Hematopoietic multipotent progenitor cell treated with erythropoietin and hydrocortisone succinate and interleukin-3 and kit ligand, for 4 days (in vitro differentiated cells): ENCODE measurements at regions not wholly inside any gene's neighbourhood (a gene's known extent, or its start where the extent isn't known, plus 50 kb on each side); places are given as distances from the start of the nearest gene placed in this dataset.

Experiments
- DNase-seq: peaks from one replicate; pipeline ENCODE4 v3.0.0-alpha.2; 2015

GRCh38 chr1:4146614-4147013 is 246.5 kb upstream of the C1orf174 start:
- DNase-seq: no peak

DNA sequence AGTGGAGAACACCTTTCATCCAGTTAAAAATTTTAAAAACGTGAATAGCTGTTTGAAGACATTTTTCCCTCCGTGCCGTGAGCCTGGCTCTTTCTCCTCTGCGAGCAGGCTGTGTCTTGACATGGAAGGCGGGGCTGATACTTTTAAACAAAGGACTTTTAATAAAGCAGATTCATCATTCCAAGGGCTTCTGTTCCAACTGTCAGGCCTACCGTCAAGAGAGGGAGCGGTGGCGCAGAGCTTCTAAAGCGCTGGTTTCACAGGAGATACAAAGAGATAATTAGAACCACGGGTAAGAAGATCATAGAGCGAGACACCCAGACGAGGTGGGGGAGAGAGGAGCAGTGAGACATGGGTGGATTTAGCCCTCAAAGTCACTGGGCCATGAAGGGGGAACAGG is 247.4 kb upstream of the C1orf174 start:
- DNase-seq: no peak

GRCh38 chr1:4149281-4149680 is 249.2 kb upstream of the C1orf174 start:
- no peak for DNase-seq

- DNase-seq: no peak
Measured at GRCh38 chr1:4149831-4150230, 249.8 kb upstream of the C1orf174 start.

DNA sequence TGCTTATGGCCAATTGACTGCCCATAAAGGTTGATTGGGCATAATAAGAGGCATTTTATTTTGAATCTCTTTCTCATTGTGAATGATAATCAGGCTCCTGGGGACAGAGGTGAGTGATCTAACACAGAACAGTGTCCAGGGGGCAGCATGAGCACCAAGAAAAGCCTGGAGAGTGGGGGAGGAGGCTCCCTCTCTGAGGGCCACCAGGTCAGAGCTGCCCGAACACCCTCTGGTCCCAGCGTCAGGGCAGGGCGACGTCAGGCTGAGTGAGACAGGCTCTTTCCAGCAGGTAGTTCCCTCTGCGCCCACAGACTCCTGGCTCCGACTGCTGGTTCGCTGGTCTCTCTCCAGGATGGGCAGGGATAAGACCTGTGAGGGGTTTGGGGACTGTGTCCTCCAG is 250.2 kb upstream of the C1orf174 start:
- no peak for DNase-seq

DNA sequence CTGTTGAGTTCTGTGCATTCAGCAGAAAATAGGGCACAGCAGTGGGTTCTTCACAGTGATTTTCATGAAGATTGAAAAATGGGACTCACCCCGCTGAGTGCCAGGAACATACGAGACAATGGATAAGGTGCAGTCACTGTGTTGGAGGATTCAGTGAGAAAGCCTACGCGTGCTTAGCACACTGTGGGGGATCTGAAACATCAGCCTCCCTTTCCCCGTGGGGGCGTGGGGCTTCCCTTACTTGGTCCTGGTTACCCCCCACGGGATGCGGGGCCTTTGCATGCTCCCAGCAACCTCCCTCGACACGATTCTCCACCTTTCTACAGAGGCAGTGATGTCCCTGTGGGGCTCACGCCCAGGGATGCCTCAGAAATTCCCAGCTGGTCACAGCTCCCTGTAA is 252.2 kb upstream of the C1orf174 start:
- DNase-seq: no peak

DNA sequence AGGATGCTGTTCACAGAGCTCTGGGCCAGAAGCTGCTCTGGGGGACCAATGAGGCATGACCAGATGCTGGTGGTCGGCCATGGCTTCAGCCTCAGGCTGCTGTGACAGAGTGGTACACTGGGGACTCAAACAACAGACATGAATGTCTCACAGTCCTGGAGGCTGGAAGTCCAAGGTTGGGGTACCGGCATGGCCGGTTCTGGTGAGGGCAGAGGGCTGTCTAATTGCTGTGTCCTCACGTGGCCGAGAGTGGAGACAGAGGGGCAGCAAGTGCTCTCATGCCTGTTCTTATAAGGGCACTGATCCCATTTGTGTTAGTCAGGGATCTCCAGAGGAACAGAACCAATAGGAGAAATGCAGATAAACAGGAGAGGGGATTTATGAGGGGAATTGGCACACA is 253.5 kb upstream of the C1orf174 start:
- no peak for DNase-seq

GRCh38 chr1:4156241-4156973 is 256.3 kb upstream of the C1orf174 start:
- no peak for DNase-seq

- no peak for DNase-seq
Measured at GRCh38 chr1:4160181-4160580, 260.1 kb upstream of the C1orf174 start.

DNA sequence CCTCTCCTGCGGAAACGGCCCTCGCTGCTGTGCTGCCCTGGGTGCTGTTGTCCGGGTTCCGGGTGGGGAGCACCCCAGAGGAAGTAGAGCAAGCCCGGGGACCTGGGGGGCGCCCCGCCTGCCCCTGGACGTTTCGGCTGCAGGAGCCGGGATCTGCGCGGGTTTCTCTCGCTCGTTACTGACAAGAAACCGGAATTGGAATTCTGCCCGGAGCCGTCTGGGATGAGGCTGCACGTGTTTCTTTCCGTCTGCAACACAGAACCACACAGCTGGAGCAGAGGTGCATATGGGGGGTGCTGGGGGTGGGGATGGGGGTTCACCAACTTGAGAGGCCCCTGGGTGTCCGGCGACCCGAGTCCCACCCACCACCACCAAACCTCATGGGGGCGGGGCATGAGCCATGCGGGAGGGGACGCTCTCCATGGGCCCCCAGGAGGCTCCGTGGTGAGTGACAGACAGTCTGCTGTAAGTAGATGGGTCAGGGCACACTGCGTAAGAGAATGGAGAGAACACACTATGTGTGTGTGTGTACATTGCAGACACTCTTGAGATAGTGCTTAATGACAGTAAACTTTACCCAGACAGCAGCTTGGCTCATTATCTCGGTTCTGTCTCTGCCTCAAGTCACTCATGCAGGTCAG is 261.4 kb upstream of the C1orf174 start:
- no peak for DNase-seq

- no peak for DNase-seq
Measured at GRCh38 chr1:4164965-4165364, 264.9 kb upstream of the C1orf174 start.

DNA sequence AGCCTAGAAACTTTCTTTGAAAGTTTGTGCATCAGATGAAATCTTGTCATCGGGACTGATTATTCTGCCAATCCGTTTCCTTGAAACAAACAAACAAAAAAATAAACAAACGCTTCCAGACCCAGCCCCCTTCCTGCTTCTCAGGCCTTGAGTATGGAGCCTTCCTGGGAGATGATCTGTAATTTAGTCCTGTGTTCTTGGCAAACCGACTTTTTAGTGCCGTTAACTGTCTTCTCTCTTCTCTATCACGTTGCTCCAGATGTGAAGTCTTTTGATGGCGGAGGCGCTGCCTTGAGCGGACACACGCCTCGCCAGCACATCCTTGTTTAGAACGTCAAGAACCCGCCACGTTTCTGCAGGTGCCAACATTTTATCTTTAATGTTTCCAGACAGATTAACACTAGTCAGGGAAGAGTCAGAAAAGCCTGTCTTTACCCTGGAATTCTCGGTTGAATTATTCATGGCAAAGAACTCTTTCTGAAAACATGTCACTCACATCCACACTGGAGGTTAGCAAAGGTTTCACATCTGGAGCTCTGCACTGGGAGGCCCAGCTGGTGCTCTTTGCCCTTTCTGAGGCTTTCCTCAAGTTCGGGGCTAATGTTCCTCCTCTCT is 265.7 kb upstream of the C1orf174 start:
- no peak for DNase-seq

GRCh38 chr1:4166713-4167112 is 266.6 kb upstream of the C1orf174 start:
- DNase-seq: no peak

DNA sequence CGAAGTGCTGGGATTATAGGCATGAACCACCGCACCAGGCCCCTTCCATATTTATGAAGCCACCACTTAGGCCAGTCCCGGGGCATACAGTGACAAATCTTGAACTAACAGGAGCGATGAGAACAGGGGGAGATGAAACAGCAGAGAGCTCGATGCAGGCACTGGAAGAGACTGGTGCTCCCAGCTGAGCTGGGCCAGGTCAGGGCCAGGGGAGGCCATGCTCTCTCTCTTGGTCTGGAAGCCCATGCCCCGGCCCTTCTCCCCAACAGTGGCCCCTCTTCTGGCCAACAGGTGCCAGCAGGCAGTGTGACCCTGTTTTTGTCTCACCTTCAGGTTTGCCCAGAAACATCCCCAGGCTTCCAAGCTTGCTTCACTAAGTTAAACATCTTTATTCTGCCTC is 269.9 kb upstream of the C1orf174 start:
- no peak for DNase-seq

DNA sequence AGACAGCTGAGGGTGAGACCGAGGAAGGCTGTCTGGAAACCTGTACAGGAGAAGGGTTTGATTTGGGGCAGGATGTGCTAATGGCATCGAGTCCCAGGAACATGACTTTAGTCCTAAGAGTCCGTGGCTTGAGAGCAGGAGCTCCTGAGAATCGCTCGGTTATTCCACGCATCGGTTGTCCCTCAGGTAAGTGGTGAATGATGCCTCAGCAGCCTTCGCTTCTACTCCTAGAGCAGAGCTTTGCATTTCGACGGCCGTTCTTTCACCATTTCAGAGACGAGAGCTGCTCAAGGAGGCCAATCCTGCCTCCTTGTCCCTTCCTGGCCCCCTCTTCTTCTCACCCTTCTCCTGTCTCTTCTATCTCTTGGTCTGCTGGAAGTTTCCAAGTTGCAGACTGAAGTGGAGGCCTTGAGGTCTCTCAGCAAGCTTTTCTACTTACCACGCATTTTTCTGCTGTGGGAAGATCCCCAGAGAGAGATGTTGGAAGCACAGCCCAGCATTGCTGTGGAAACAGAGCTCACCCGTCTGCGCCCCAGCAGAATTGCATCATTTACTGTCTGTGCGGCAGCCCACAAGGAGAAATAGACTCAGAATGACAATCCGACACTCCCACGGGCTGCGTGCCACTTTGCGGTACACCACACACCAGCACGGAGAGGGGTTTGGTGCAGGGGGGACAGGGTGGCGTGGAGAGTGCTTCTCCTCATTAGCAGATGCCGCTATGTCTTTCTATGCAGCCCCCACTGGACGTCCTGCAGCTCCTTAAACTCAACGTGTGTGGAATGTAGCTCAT is 270.7 kb upstream of the C1orf174 start:
- DNase-seq: no peak

DNA sequence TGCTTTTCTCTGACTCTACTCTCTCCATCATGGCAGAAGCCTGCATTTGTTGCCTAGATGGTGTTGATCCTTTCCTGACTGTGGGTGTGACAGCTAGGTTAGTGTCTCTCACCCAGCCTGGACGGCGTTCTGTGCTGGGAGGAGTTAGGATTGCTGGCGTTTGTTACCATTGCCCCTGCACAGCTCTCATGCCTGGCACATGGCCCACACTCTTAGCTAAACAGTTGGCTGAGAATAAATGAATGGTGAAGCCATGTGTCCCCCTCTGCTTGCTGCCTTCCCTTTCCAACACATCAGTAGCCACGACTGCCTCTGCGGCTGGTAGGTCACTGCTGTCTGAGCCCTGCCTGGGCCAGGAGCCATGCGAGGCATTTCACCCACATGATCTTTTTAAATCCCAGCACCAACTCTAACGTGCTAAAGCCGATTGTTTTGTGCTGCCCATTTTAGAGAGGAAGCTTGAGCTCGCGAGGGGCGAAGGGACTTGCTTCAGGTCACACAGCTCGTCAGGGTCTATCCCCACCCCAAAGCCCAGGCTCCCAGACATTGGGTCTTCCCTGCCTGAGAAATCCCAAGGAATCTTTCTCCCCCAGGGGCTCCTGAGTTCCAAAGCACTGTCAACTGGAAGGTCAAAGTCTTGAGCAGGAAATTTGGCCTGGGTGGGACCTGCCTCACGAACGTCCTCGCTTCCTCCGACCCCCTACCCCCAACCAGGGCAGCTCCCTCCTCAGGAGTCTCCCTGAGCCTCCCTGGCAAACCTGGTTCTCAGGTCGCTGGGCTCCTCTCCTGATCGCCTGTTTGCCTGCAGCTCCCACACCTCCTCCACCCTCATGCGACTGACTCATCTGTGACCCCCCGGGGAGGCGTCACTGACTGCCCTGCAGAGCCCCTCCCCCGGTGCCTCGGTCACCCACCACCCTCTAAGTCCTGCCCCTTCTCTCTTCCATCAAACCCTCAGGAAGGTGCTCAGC is 271.7 kb upstream of the C1orf174 start:
- DNase-seq: no peak

DNA sequence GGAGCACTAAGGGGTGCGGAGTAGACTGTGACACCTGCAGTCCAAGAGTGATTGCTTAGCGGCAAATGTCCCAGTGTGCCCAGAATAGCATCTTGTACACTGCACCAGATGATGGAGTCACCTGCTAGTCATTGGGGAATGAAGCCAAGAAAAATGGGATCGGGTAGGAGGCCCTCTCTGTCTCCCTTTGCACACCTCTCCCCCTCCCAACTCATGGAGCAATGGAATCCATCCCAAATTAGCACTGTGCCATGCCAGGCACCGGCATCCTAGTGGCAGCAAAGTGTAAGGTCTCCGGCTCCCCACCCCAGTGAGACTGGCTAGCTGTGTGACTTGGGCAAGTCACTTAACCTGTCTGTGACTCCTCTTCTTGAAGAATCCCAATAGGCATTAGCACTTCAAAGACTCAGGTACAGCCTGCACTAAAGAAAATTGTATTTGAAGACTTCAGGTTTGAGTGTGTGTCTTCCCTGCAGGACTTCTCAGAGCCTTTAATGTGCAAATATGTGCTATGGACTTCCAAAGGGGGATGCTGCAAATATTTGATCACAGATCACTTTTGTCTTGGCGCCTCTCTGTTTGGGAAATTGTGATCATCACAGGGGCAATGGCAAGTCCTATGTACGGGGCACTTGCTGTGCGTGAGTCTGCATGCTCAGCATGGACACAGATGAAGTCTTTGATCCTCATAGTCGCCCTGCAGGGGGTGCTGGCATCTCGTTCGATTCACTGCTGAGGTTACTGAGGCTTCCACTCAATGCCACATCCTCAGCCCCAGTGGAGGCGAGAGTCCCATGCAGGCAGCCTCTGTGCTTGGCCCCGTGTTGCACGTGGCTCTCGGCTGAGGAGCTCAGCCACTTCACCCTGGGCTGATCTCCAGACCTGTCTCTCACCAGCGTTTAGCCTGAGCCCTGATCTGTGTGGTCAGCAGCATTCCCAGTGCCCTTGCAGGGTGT is 272.9 kb upstream of the C1orf174 start:
- peak; percentile 53 for DNase-seq

GRCh38 chr1:4173731-4174130 is 273.7 kb upstream of the C1orf174 start:
- DNase-seq: no peak

GRCh38 chr1:4174291-4175200 is 274.5 kb upstream of the C1orf174 start:
- no peak for DNase-seq
